SK-N-SH (cell line): ENCODE measurements at regions not wholly inside any gene's neighbourhood (a gene's known extent, or its start where the extent isn't known, plus 50 kb on each side); places are given as distances from the start of the nearest gene placed in this dataset.

Source experiments
- CTCF ChIA-PET: fragments of 300-600, 350-600 bp; formaldehyde crosslinking; extraction: SDS; loops from one replicate; lab custom pipeline; 2021; lab: Yijun Ruan, JAX
- POLR2A ChIA-PET: fragments of 350-600 bp; sonication (Branson Sonifier 250); formaldehyde crosslinking; extraction: SDS; loops from one replicate; lab custom pipeline; 2020; ENCODE audit warnings: antibody characterized with exemption, inconsistent platforms; lab: Yijun Ruan, JAX
- DNase-seq: peaks from one replicate; pipeline ENCODE4 v3.0.0; 2012
- H2AFZ ChIP-seq: fragments of 200-600 bp; sonication (generic); 2 replicates; pipeline ENCODE4 v1.8.1; 2016; ENCODE audit warnings: antibody characterized with exemption, mild to moderate bottlenecking, low read depth
- H3F3A ChIP-seq: fragments of 200-600 bp; sonication (generic); replicated peaks from 2 replicates; pipeline ENCODE3; 2016; ENCODE audit warnings: antibody characterized with exemption, mild to moderate bottlenecking; ENCODE audit not compliant: insufficient read depth
- H3K27ac ChIP-seq, 2 experiments: fragments of 200-500 bp in 1 of 2; fragments of 200-600 bp in 1 of 2; sonication (Bioruptor generic) in 1 of 2; sonication (generic), shearing (Covaris generic) in 1 of 2; 2 replicates each; pipeline versions ENCODE4 v1.5.1 to v1.6.1; 2014 to 2016; ENCODE audit warnings: low read depth in 2 of 2, inconsistent platforms in 1 of 2, low read length in 1 of 2, mild to moderate bottlenecking in 1 of 2, mixed read lengths in 1 of 2
- H3K27me3 ChIP-seq: fragments of 200-600 bp; sonication (generic), shearing (Covaris generic); 2 replicates; pipeline ENCODE4 v1.6.1; 2016; ENCODE audit warnings: mixed run types; ENCODE audit not compliant: insufficient read depth
- H3K36me3 ChIP-seq, 2 experiments: fragments of 200-500 bp in 1 of 2; fragments of 200-600 bp in 1 of 2; sonication (Bioruptor generic) in 1 of 2; sonication (generic) in 1 of 2; replicated peaks in 1 of 2; 2 replicates each; pipeline versions ENCODE3 to v1.5.1; 2014 to 2016; ENCODE audit warnings: low read length in 1 of 2, mild to moderate bottlenecking in 1 of 2; ENCODE audit not compliant: insufficient read depth in 2 of 2, control insufficient read depth in 1 of 2
- H3K4me1 ChIP-seq, 2 experiments: fragments of 200-500 bp in 1 of 2; fragments of 200-600 bp in 1 of 2; sonication (Bioruptor generic) in 1 of 2; sonication (generic), shearing (Covaris generic) in 1 of 2; 2 replicates each; pipeline versions ENCODE4 v1.5.1 to v1.6.1; 2014 to 2016; ENCODE audit warnings: low read depth in 1 of 2, low read length in 1 of 2, mixed run types in 1 of 2; ENCODE audit not compliant: insufficient read depth in 2 of 2, control insufficient read depth in 1 of 2
- H3K4me2 ChIP-seq: fragments of 200-600 bp; sonication (generic), shearing (Covaris generic); 2 replicates; pipeline ENCODE4 v1.6.1; 2017; ENCODE audit warnings: mixed run types
- H3K4me3 ChIP-seq, 2 experiments: fragments of 200-500 bp in 1 of 2; fragments of 200-600 bp in 1 of 2; sonication (Bioruptor generic) in 1 of 2; sonication (generic), shearing (Covaris generic) in 1 of 2; 2 replicates each; pipeline versions ENCODE4 v1.5.1 to v1.8.1; 2014 to 2016; ENCODE audit warnings: low read depth in 2 of 2, inconsistent platforms in 1 of 2, low read length in 1 of 2, mild to moderate bottlenecking in 1 of 2, mixed read lengths in 1 of 2, moderate library complexity in 1 of 2
- H3K79me2 ChIP-seq: fragments of 200-600 bp; sonication (generic); 2 replicates; pipeline ENCODE4 v1.8.1; 2017; ENCODE audit warnings: mild to moderate bottlenecking; ENCODE audit not compliant: insufficient read depth
- H3K9ac ChIP-seq: fragments of 200-600 bp; sonication (generic); 2 replicates; pipeline ENCODE4 v1.6.1; 2017; ENCODE audit warnings: mixed run types
- H3K9me2 ChIP-seq: fragments of 200-600 bp; sonication (generic); 2 replicates; pipeline ENCODE4 v1.6.1; 2017; ENCODE audit warnings: mixed run types
- H3K9me3 ChIP-seq: fragments of 200-600 bp; sonication (generic); 2 replicates; pipeline ENCODE4 v1.6.1; 2017; ENCODE audit warnings: mixed run types, mild to moderate bottlenecking, moderate library complexity
- H4K20me1 ChIP-seq: fragments of 200-600 bp; sonication (generic); 2 replicates; pipeline ENCODE4 v1.6.1; 2017; ENCODE audit warnings: mild to moderate bottlenecking, mixed run types; ENCODE audit not compliant: insufficient read depth
- CHD2 ChIP-seq: fragments of 150-350 bp; IDR thresholded peaks from 2 replicates; pipeline ENCODE4 v1.6.1; 2018; ENCODE audit warnings: low read length; ENCODE audit not compliant: partially characterized antibody
- ELF1 ChIP-seq: IDR thresholded peaks from 2 replicates; pipeline ENCODE4 v1.4.0; 2012
- EP300 ChIP-seq, 2 experiments: IDR thresholded peaks; 2 replicates each; pipeline versions ENCODE4 v1.4.0 to v1.6.1; 2012; ENCODE audit warnings: borderline replicate concordance in 1 of 2, low read depth in 1 of 2, low read length in 1 of 2
- GABPA ChIP-seq: IDR thresholded peaks from 2 replicates; pipeline ENCODE4 v1.4.0; 2012; ENCODE audit warnings: low read depth, mild to moderate bottlenecking
- GATA2 ChIP-seq: sonication (generic); formaldehyde crosslinking; IDR thresholded peaks from 2 replicates; pipeline ENCODE4 v1.5.0; 2020; ENCODE audit warnings: mild to moderate bottlenecking, missing genetic modification reagents
- JUND ChIP-seq: IDR thresholded peaks from 2 replicates; pipeline ENCODE4 v1.4.0; 2012
- MXI1 ChIP-seq: IDR thresholded peaks from 2 replicates; pipeline ENCODE4 v1.6.1; 2012; ENCODE audit warnings: mild to moderate bottlenecking, low read depth, low read length, improper control_type of control experiment
- NFIC ChIP-seq: IDR thresholded peaks from 2 replicates; pipeline ENCODE4 v1.4.0; 2012; ENCODE audit warnings: borderline replicate concordance
- RFX5 ChIP-seq: IDR thresholded peaks from 2 replicates; pipeline ENCODE4 v1.6.1; 2012; ENCODE audit warnings: mild to moderate bottlenecking, improper control_type of control experiment, low read length
- RXRA ChIP-seq: IDR thresholded peaks from 2 replicates; pipeline ENCODE4 v1.4.0; 2012; ENCODE audit warnings: low read depth, mild to moderate bottlenecking, borderline replicate concordance
- SIN3A ChIP-seq: IDR thresholded peaks from 2 replicates; pipeline ENCODE4 v1.6.1; 2012; ENCODE audit warnings: low read depth, mild to moderate bottlenecking, low read length, moderate library complexity, borderline replicate concordance
- TAF1 ChIP-seq: IDR thresholded peaks from 2 replicates; pipeline ENCODE4 v1.6.1; 2012; ENCODE audit warnings: low read depth, mild to moderate bottlenecking, low read length, moderate library complexity, borderline replicate concordance
- TCF12 ChIP-seq: IDR thresholded peaks from 2 replicates; pipeline ENCODE4 v1.4.0; 2012
- TEAD4 ChIP-seq: IDR thresholded peaks from 2 replicates; pipeline ENCODE4 v1.4.0; 2012; ENCODE audit warnings: mild to moderate bottlenecking, borderline replicate concordance; ENCODE audit not compliant: insufficient read depth
- WGBS: methylation state at CpG from one replicate; pipeline ENCODE4 v1.1.6; 2017; ENCODE audit warnings: low lambda C conversion rate; 5-methylcytosine and 5-hydroxymethylcytosine counted together
- TF ChIP-seq, protein P1 (sequence below): fragments of 150-350 bp; IDR thresholded peaks from 2 replicates; pipeline ENCODE4 v1.6.1; 2016; ENCODE audit warnings: mild to moderate bottlenecking, low read depth, low read length
- TF ChIP-seq, protein P2 (sequence below): fragments of 200-600 bp; sonication (generic); IDR thresholded peaks from 2 replicates; pipeline ENCODE4 v1.6.1; 2017; ENCODE audit warnings: antibody characterized with exemption, mild to moderate bottlenecking, moderate library complexity
- TF ChIP-seq, protein P3 (sequence below): IDR thresholded peaks from 2 replicates; pipeline ENCODE4 v1.4.0; 2012; ENCODE audit warnings: low read depth
- TF ChIP-seq, protein P4 (sequence below): fragments of 150-350 bp; IDR thresholded peaks from 2 replicates; pipeline ENCODE4 v1.6.1; 2017; ENCODE audit warnings: antibody characterized with exemption, low read length, low read depth, borderline replicate concordance
- TF ChIP-seq, protein P5 (sequence below): IDR thresholded peaks from 2 replicates; pipeline ENCODE4; 2012
- TF ChIP-seq, protein P6 (sequence below): IDR thresholded peaks from 2 replicates; pipeline ENCODE4 v1.4.0; 2012; ENCODE audit warnings: low read depth, borderline replicate concordance

DNA sequence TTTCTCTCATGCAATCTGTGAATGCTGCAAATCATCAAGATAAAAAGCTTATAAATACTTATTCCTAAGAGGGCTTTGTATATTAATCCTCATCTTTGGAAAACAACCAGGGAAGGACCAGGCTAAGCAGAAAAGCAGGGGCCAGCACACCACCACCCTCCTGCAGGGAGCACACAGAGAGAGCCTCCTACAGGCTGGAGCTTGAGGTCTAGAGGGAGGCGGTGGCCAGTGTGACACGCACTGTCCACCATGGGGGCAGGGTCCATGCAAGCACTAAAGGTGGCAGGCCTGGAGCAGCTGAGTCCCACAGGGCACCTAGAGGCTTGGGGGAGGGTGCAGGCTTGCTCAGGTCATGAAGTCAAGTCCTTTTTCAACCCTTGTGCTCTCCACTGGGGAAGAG is 236.9 kb downstream of the TACR3 start:
- TF ChIP-seq GATA2 (CRISPR knock-in tag) (no peak), ELF1 (no peak), JUND (no peak), CHD2 (no peak), SIN3A (no peak), RXRA (no peak), GABPA (no peak), TAF1 (no peak), MXI1 (no peak), TCF12 (no peak)
- TF ChIP-seq, protein P1, sequence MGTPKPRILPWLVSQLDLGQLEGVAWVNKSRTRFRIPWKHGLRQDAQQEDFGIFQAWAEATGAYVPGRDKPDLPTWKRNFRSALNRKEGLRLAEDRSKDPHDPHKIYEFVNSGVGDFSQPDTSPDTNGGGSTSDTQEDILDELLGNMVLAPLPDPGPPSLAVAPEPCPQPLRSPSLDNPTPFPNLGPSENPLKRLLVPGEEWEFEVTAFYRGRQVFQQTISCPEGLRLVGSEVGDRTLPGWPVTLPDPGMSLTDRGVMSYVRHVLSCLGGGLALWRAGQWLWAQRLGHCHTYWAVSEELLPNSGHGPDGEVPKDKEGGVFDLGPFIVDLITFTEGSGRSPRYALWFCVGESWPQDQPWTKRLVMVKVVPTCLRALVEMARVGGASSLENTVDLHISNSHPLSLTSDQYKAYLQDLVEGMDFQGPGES = no peak
- TF ChIP-seq, protein P2, sequence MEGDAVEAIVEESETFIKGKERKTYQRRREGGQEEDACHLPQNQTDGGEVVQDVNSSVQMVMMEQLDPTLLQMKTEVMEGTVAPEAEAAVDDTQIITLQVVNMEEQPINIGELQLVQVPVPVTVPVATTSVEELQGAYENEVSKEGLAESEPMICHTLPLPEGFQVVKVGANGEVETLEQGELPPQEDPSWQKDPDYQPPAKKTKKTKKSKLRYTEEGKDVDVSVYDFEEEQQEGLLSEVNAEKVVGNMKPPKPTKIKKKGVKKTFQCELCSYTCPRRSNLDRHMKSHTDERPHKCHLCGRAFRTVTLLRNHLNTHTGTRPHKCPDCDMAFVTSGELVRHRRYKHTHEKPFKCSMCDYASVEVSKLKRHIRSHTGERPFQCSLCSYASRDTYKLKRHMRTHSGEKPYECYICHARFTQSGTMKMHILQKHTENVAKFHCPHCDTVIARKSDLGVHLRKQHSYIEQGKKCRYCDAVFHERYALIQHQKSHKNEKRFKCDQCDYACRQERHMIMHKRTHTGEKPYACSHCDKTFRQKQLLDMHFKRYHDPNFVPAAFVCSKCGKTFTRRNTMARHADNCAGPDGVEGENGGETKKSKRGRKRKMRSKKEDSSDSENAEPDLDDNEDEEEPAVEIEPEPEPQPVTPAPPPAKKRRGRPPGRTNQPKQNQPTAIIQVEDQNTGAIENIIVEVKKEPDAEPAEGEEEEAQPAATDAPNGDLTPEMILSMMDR = no peak
- TF ChIP-seq, protein P3, sequence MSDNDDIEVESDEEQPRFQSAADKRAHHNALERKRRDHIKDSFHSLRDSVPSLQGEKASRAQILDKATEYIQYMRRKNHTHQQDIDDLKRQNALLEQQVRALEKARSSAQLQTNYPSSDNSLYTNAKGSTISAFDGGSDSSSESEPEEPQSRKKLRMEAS = no peak
- WGBS = 7% methylated on average over 2 of the region's 2 CpGs
- CTCF ChIA-PET = interaction anchor here (1.2 kb wide), 1 partner anchor 303 kb away, joined by 3 read pairs; no protein-coding TSS in a partner anchor
- Histone ChIP-seq H3K4me2 (no peak overlapping the region), H3K36me3 (no peaks in the 10 kb centered on the region), H3F3A (peaks cover 2% of the 10 kb centered on the region), H3K9me3 (no peaks in the 10 kb centered on the region), H2AFZ (no peak overlapping the region), H3K79me2 (no peaks in the 10 kb centered on the region), H3K27ac (no peak overlapping the region), H3K9me2 (no peaks in the 10 kb centered on the region), H4K20me1 (no peaks in the 10 kb centered on the region), H3K9ac (no peak overlapping the region), H3K4me3 (no peak overlapping the region), H3K4me1 (no peaks in the 10 kb centered on the region), H3K27me3 (no peaks in the 10 kb centered on the region; the same call in 1 of the 2 replicates)
- POLR2A ChIA-PET = no interaction called here
- DNase-seq = no peak

DNA sequence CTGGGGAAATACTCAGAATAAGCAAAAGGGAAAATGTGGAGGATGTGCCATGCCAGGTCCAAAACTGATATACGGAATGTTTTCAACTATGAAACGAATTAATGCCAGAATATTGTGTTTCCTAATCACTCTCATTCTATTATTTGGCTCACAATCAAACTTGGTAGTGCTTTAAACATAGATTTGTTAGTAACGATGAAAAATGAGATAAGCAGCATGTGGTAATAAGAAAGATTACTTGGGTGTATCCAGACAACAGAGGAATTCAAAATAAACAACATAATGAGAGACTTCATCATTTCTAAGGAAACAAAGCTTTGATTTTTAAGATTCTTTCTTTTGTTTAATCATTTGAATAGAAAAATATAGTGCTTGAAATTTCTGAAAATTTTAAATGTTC is 237.3 kb downstream of the TACR3 start:
- H4K20me1 ChIP-seq = no peaks in the 10 kb centered on the region
- CTCF ChIA-PET = interaction anchor here (1.2 kb wide), 1 partner anchor 303 kb away, joined by 3 read pairs; no protein-coding TSS in a partner anchor
- H3K36me3 ChIP-seq = no peaks in the 10 kb centered on the region
- H2AFZ ChIP-seq = no peak overlapping the region
- WGBS = 3% methylated on average over 3 of the region's 3 CpGs
- H3K9ac ChIP-seq = no peak overlapping the region
- no peak overlapping the region for H3K27ac ChIP-seq
- H3K4me2 ChIP-seq = no peak overlapping the region
- peaks cover 2% of the 10 kb centered on the region for H3F3A ChIP-seq
- no peak for DNase-seq
- H3K79me2 ChIP-seq = no peaks in the 10 kb centered on the region
- no peaks in the 10 kb centered on the region for H3K9me3 ChIP-seq
- H3K4me3 ChIP-seq = no peak overlapping the region
- POLR2A ChIA-PET = no interaction called here
- no peaks in the 10 kb centered on the region for H3K4me1 ChIP-seq
- no peaks in the 10 kb centered on the region; the same call in 1 of the 2 replicates for H3K27me3 ChIP-seq
- no peaks in the 10 kb centered on the region for H3K9me2 ChIP-seq
- TF ChIP-seq, protein P4, sequence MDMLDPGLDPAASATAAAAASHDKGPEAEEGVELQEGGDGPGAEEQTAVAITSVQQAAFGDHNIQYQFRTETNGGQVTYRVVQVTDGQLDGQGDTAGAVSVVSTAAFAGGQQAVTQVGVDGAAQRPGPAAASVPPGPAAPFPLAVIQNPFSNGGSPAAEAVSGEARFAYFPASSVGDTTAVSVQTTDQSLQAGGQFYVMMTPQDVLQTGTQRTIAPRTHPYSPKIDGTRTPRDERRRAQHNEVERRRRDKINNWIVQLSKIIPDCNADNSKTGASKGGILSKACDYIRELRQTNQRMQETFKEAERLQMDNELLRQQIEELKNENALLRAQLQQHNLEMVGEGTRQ = no peak
- TF ChIP-seq, protein P5, sequence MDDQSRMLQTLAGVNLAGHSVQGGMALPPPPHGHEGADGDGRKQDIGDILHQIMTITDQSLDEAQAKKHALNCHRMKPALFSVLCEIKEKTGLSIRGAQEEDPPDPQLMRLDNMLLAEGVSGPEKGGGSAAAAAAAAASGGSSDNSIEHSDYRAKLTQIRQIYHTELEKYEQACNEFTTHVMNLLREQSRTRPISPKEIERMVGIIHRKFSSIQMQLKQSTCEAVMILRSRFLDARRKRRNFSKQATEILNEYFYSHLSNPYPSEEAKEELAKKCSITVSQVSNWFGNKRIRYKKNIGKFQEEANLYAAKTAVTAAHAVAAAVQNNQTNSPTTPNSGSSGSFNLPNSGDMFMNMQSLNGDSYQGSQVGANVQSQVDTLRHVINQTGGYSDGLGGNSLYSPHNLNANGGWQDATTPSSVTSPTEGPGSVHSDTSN = no peak
- TF ChIP-seq TEAD4 = no peak
- TF ChIP-seq, protein P6, sequence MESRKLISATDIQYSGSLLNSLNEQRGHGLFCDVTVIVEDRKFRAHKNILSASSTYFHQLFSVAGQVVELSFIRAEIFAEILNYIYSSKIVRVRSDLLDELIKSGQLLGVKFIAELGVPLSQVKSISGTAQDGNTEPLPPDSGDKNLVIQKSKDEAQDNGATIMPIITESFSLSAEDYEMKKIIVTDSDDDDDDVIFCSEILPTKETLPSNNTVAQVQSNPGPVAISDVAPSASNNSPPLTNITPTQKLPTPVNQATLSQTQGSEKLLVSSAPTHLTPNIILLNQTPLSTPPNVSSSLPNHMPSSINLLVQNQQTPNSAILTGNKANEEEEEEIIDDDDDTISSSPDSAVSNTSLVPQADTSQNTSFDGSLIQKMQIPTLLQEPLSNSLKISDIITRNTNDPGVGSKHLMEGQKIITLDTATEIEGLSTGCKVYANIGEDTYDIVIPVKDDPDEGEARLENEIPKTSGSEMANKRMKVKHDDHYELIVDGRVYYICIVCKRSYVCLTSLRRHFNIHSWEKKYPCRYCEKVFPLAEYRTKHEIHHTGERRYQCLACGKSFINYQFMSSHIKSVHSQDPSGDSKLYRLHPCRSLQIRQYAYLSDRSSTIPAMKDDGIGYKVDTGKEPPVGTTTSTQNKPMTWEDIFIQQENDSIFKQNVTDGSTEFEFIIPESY = no peak
- TF ChIP-seq RFX5 = no peak
- TF ChIP-seq NFIC = no peak
- TF ChIP-seq, protein P1 = no peak
- TF ChIP-seq EP300 (IDR thresholded peaks at IDR 0.05; ENCODE audit: borderline replicate concordance in 1 of 2, low read depth in 1 of 2, low read length in 1 of 2) = no peak
- TF ChIP-seq CHD2 = no peak
